ENCODE measurements at regions not wholly inside any gene's neighbourhood (a gene's known extent, or its start where the extent isn't known, plus 50 kb on each side); places are given as distances from the start of the nearest gene placed in this dataset.

DNA sequence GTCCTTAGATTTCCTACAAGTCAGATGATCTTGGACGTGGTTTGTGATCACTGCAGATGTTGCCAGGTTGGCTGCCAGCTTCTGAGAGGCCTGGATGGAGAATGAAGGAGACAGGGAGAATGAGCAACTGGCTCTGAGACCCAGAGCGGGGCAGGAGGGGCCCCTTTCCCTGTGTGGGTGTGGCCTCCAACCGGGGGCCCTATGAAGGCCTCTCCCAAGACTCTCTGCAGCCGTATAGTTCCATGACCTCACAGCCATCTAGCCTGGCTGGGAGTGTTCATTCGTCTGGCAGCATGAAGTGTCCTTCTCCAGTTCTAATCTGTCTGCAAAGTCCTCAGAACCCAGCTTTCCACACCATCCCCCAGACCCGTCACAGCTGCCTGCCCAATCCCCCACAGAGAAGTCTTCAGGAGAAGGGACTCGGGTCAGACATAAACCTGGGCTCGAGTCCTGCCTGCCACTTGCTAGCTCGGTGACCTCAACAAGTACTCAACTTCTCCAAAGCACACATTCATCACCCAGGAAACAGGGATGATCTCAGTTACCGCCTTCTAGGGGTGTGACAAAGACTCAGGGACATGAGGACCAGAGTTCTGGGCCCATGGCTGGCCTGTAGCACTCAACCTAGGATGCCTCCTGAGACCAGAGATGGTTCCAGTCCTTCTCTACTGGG lies 122.6 kb downstream of the EDN3 start:
- TF ChIP-seq, protein P1, sequence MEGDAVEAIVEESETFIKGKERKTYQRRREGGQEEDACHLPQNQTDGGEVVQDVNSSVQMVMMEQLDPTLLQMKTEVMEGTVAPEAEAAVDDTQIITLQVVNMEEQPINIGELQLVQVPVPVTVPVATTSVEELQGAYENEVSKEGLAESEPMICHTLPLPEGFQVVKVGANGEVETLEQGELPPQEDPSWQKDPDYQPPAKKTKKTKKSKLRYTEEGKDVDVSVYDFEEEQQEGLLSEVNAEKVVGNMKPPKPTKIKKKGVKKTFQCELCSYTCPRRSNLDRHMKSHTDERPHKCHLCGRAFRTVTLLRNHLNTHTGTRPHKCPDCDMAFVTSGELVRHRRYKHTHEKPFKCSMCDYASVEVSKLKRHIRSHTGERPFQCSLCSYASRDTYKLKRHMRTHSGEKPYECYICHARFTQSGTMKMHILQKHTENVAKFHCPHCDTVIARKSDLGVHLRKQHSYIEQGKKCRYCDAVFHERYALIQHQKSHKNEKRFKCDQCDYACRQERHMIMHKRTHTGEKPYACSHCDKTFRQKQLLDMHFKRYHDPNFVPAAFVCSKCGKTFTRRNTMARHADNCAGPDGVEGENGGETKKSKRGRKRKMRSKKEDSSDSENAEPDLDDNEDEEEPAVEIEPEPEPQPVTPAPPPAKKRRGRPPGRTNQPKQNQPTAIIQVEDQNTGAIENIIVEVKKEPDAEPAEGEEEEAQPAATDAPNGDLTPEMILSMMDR (IDR thresholded peaks at IDR 0.05), result no peak
- TF ChIP-seq POLR2A (IDR thresholded peaks at IDR 0.05), result no peak
- no peak for TF ChIP-seq EP300 (IDR thresholded peaks at IDR 0.05)

Data from tibial nerve (tissue), 4 donors.